Esophagus muscularis mucosa (tissue), 4 donors: ENCODE measurements at regions not wholly inside any gene's neighbourhood (a gene's known extent, or its start where the extent isn't known, plus 50 kb on each side); places are given as distances from the start of the nearest gene placed in this dataset.

Experiments used
- CTCF ChIP-seq, 3 experiments: fragments of 200-600 bp in 2 of 3; fragments of 450-650 bp in 1 of 3; sonication (generic) in 2 of 3; IDR thresholded peaks; one replicate each; pipeline ENCODE4 v1.5.1; 2017 to 2019; ENCODE audit warnings: antibody characterized with exemption in 3 of 3, mild to moderate bottlenecking in 2 of 3, moderate library complexity in 1 of 3
- EP300 ChIP-seq: sonication (generic); formaldehyde crosslinking; IDR thresholded peaks from one replicate; pipeline ENCODE4 v1.6.1; 2017; ENCODE audit warnings: antibody characterized with exemption
- POLR2A ChIP-seq: fragments of 450-650 bp; IDR thresholded peaks from one replicate; pipeline ENCODE4 v1.6.1; 2017; ENCODE audit warnings: antibody characterized with exemption, moderate library complexity, mild to moderate bottlenecking, low read depth

DNA sequence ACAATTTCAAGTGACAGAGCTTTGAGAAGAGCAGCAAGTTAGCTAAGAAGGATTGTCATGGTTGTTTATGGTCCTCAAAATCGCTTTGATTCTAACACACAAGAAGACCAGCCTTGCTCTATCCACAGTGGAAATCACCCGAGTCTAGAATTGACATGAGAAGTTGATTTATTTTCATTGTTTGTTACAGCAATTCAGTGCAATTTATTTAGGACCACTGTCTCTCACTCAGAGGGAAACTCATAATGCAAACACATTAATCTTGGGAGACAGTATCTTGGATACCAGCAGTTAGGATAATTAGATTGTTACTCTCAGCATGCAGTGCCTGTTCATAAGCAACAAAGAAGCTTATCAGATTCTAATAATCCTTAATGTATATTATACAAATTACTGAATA lies 498.9 kb downstream of the NTRK2 start:
- no peak for TF ChIP-seq CTCF (IDR thresholded peaks at IDR 0.05)
- TF ChIP-seq POLR2A: no peak
- no peak for TF ChIP-seq EP300
